K562 (cell line): ENCODE measurements at regions not wholly inside any gene's neighbourhood (a gene's known extent, or its start where the extent isn't known, plus 50 kb on each side); places are given as distances from the start of the nearest gene placed in this dataset.

Experiments
- ATAC-seq: fragments of 200-7000 bp; cut with Tn5 transposase; 3 replicates; pipeline ENCODE4 v1.9.1; 2020; ENCODE audit warnings: moderate library complexity
- BruUV-seq: library from RNA; stranded (reverse); fragments of 400-500 nt; replicated peaks from 2 replicates; lab custom pipeline; 2021; lab: Mats Ljungman, UMichigan
- CTCF ChIA-PET: fragments of 300-600 bp; formaldehyde crosslinking; extraction: SDS; loops from one replicate; lab custom pipeline; 2021; ENCODE audit warnings: low intra/inter-chr PET ratio; lab: Yijun Ruan, JAX
- POLR2A ChIA-PET: fragments of 300-600, 350-650 bp; sonication (Branson Sonifier 250); formaldehyde crosslinking; extraction: SDS; loops from one replicate; lab custom pipeline; 2021; ENCODE audit warnings: antibody characterized with exemption, inconsistent platforms; lab: Yijun Ruan, JAX
- DNase-seq, 4 experiments: peaks; one replicate each; pipeline versions ENCODE4 v3.0.0 to v3.0.0-alpha.2; 2011 to 2018; ENCODE audit warnings: low spot score in 3 of 4, mixed read lengths in 3 of 4; ENCODE audit errors: extremely low read depth in 1 of 4
- FAIRE-seq: peaks from 2 replicates; lab custom pipeline; 2011; peaks lifted over from hg19 to GRCh38; lab: Jason Lieb, UNC
- H2AFZ ChIP-seq: 2 replicates; pipeline ENCODE4 v1.6.0; 2011; ENCODE audit warnings: low read depth, low read length, control low read depth, inconsistent platforms
- H3K27ac ChIP-seq: fragments of 200-600 bp; 3 replicates; pipeline ENCODE4 v1.8.0; 2011; ENCODE audit warnings: low read depth, mild to moderate bottlenecking, control low read depth, inconsistent platforms, low read length, moderate library complexity, mixed read lengths; ENCODE audit errors: extremely low read depth
- H3K27me3 ChIP-seq, 2 experiments: fragments of 300-600 bp in 1 of 2; 2 replicates in 1 of 2; 3 replicates in 1 of 2; pipeline versions ENCODE4 v1.6.0 to v1.8.0; 2011; ENCODE audit warnings: inconsistent platforms in 2 of 2, low read length in 2 of 2, mild to moderate bottlenecking in 1 of 2, mixed read lengths in 1 of 2, moderate library complexity in 1 of 2; ENCODE audit not compliant: control insufficient read depth in 2 of 2, insufficient read depth in 2 of 2
- H3K36me3 ChIP-seq: fragments of 300-600 bp; 3 replicates; pipeline ENCODE4 v1.8.0; 2011; ENCODE audit warnings: mild to moderate bottlenecking, low read length, inconsistent platforms; ENCODE audit not compliant: control insufficient read depth, insufficient read depth
- H3K4me1 ChIP-seq, 2 experiments: fragments of 200-600 bp in 1 of 2; replicated peaks in 1 of 2; 2 replicates in 1 of 2; 3 replicates in 1 of 2; pipeline versions ENCODE4 v1.5.1 to v1.8.0; 2011; ENCODE audit warnings: inconsistent platforms in 2 of 2, low read length in 2 of 2, mild to moderate bottlenecking in 1 of 2, mixed read lengths in 1 of 2, moderate library complexity in 1 of 2; ENCODE audit not compliant: control insufficient read depth in 2 of 2, insufficient read depth in 2 of 2
- H3K4me2 ChIP-seq: 2 replicates; pipeline ENCODE4 v1.6.1; 2011; ENCODE audit warnings: low read length, control low read depth, inconsistent platforms, mixed read lengths; ENCODE audit not compliant: insufficient read depth
- H3K4me3 ChIP-seq: fragments of 200-600 bp; sonication (generic), shearing (Covaris generic); 2 replicates; pipeline ENCODE4 v1.5.1; 2016; ENCODE audit warnings: control low read depth, inconsistent platforms
- H3K79me2 ChIP-seq: fragments of 200-600 bp; 3 replicates; pipeline ENCODE4 v1.8.0; 2011; ENCODE audit warnings: low read length, inconsistent platforms; ENCODE audit not compliant: control insufficient read depth, insufficient read depth
- H3K9ac ChIP-seq, 2 experiments: 2 replicates each; pipeline versions ENCODE4 v1.6.0 to v1.6.1; 2011; ENCODE audit warnings: low read depth in 2 of 2, low read length in 2 of 2, control low read depth in 1 of 2, inconsistent platforms in 1 of 2, mild to moderate bottlenecking in 1 of 2, mixed read lengths in 1 of 2; ENCODE audit not compliant: insufficient read depth in 1 of 2
- H3K9me1 ChIP-seq: one replicate; pipeline ENCODE4 v1.6.0; 2011; ENCODE audit warnings: inconsistent platforms, mild to moderate bottlenecking, low read length, moderate library complexity; ENCODE audit not compliant: control insufficient read depth, insufficient read depth
- H3K9me3 ChIP-seq: replicated peaks from 2 replicates; pipeline ENCODE4 v1.5.1; 2011; ENCODE audit warnings: low read depth, low read length, inconsistent platforms; ENCODE audit not compliant: control insufficient read depth, insufficient read depth
- H4K20me1 ChIP-seq: replicated peaks from 2 replicates; pipeline ENCODE4 v1.6.1; 2011; ENCODE audit warnings: low read length, inconsistent platforms, mixed read lengths; ENCODE audit not compliant: control insufficient read depth, insufficient read depth
- ARID1B ChIP-seq: fragments of 450-650 bp; IDR thresholded peaks from 2 replicates; pipeline ENCODE4 v1.6.1; 2016; ENCODE audit warnings: antibody characterized with exemption, mild to moderate bottlenecking, inconsistent platforms
- EWSR1 ChIP-seq: fragments of 450-650 bp; IDR thresholded peaks from 2 replicates; pipeline ENCODE4 v1.6.1; 2018; ENCODE audit warnings: borderline replicate concordance, mild to moderate bottlenecking, low read depth, moderate library complexity; ENCODE audit not compliant: partially characterized antibody
- FOXA3 ChIP-seq, 2 experiments: fragments of 450-650 bp in 1 of 2; sonication (generic) in 1 of 2; formaldehyde crosslinking; IDR thresholded peaks in 1 of 2; conservative IDR thresholded peaks in 1 of 2; 2 replicates each; pipeline versions ENCODE4 v1.4.0 to v1.8.0; 2020 to 2022; ENCODE audit warnings: mild to moderate bottlenecking in 2 of 2, missing genetic modification reagents in 1 of 2
- HMGN3 ChIP-seq: IDR thresholded peaks from 2 replicates; pipeline ENCODE4 v1.6.1; 2011; ENCODE audit warnings: borderline replicate concordance, low read depth, mild to moderate bottlenecking, mixed read lengths, low read length; ENCODE audit not compliant: insufficient read length; ENCODE audit errors: extremely low read depth
- MYNN ChIP-seq, 2 experiments: sonication (generic); formaldehyde crosslinking in 1 of 2; IDR thresholded peaks; 2 replicates each; pipeline versions ENCODE4 v1.5.0 to v1.6.1; 2016 to 2020; ENCODE audit warnings: antibody characterized with exemption in 1 of 2, missing genetic modification reagents in 1 of 2
- SNIP1 ChIP-seq: fragments of 450-650 bp; IDR thresholded peaks from 2 replicates; pipeline ENCODE4 v1.7.1; 2017; ENCODE audit warnings: low read depth, mild to moderate bottlenecking
- SREBF1 ChIP-seq: fragments of 150-350 bp; IDR thresholded peaks from 2 replicates; pipeline ENCODE4 v1.6.1; 2014; ENCODE audit warnings: antibody characterized with exemption, low read depth, low read length, borderline replicate concordance
- XRCC5 ChIP-seq: fragments of 200-400 bp; formaldehyde crosslinking; IDR thresholded peaks from 2 replicates; pipeline ENCODE4 v1.6.1; 2017; ENCODE audit warnings: low read depth, mild to moderate bottlenecking, low read length
- ZFP30 ChIP-seq: fragments of 250-450 bp; sonication (Bioruptor Pico); IDR thresholded peaks from 2 replicates; pipeline ENCODE4 v1.8.0; 2022; ENCODE audit warnings: moderate library complexity, mild to moderate bottlenecking, inconsistent platforms, borderline replicate concordance
- ZSCAN29 ChIP-seq: fragments of 450-650 bp; IDR thresholded peaks from 2 replicates; pipeline ENCODE4 v1.6.1; 2017
- WGBS: fragments of 100-300 bp; shearing (Covaris generic); methylation state at CpG from one replicate; pipeline ENCODE4 v1.1.6; 2016; ENCODE audit warnings: low coverage, mixed read lengths; ENCODE audit not compliant: insufficient coverage; ENCODE audit errors: missing lambda C conversion rate; 5-methylcytosine and 5-hydroxymethylcytosine counted together
- in situ Hi-C: fragments of 300-500 bp; cut with MboI; formaldehyde crosslinking; loops from 4 replicates; pipeline ENCODE4 v1.15.0; 2018; ENCODE audit warnings: inconsistent platforms, mixed read lengths
- intact Hi-C: fragments of 100-400 bp; cut with micrococcal nuclease; formaldehyde crosslinking; loops from 2 replicates; pipeline ENCODE4 v1.14.2; 2022
- TF ChIP-seq, protein P1 (sequence below), 2 experiments: fragments of 450-650 bp in 1 of 2; sonication (generic) in 1 of 2; formaldehyde crosslinking in 1 of 2; IDR thresholded peaks in 1 of 2; conservative IDR thresholded peaks in 1 of 2; 2 replicates each; pipeline versions ENCODE4 v1.6.1 to v1.8.1; 2016 to 2023; ENCODE audit warnings: mild to moderate bottlenecking in 2 of 2, moderate library complexity in 2 of 2, inconsistent platforms in 1 of 2, missing genetic modification reagents in 1 of 2
- TF ChIP-seq, protein P2 (sequence below): fragments of 450-650 bp; formaldehyde crosslinking; IDR thresholded peaks from 2 replicates; pipeline ENCODE4 v1.4.0; 2022; ENCODE audit warnings: missing genetic modification characterization

DNA sequence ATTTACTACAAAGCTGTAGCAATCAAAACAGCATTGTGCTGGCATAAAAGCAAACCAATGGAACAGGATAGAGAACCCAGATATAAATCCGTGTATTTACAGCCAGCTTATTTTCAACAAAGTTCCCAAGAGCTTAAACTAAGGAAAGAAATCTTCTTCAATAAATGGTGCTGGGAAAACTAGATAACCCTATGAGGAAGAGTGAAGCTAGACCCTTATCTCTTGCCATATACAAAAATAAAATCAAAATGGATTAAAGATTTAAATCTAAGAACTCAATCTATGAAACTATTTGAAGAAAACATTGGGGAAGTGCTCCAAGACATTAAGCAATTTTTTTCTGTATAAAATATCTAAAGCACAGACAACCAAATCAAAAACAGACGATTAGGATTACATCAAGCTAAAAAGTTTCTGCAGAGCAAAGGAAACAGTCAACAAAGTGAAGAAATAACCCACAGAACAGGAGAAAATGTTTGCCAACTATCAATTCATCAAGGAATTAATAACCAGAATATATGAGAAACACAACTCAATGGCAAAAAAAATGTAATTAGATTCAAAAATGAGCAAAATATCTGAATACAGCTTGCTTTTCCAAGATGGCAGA, 480.7 kb downstream of the LMO7 start:
- no peak for DNase-seq

More for the DNA sequence above, 480.7 kb downstream of the LMO7 start:
- no peak for TF ChIP-seq MYNN (IDR thresholded peaks at IDR 0.05)
- no peak for TF ChIP-seq MYNN (CRISPR knock-in tag; IDR thresholded peaks at IDR 0.05)
- TF ChIP-seq ARID1B: no peak
- TF ChIP-seq, protein P1, sequence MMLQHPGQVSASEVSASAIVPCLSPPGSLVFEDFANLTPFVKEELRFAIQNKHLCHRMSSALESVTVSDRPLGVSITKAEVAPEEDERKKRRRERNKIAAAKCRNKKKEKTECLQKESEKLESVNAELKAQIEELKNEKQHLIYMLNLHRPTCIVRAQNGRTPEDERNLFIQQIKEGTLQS (IDR thresholded peaks at IDR 0.05): no peak
- TF ChIP-seq, protein P1 (CRISPR knock-in tag; conservative IDR thresholded peaks at IDR 0.05): no peak
- TF ChIP-seq ZSCAN29: no peak
- TF ChIP-seq FOXA3 (CRISPR knock-in tag; conservative IDR thresholded peaks at IDR 0.05 in 1 of 2, IDR thresholded peaks at IDR 0.05 in 1 of 2): no peak
- no peak for TF ChIP-seq SREBF1
- TF ChIP-seq, protein P2, sequence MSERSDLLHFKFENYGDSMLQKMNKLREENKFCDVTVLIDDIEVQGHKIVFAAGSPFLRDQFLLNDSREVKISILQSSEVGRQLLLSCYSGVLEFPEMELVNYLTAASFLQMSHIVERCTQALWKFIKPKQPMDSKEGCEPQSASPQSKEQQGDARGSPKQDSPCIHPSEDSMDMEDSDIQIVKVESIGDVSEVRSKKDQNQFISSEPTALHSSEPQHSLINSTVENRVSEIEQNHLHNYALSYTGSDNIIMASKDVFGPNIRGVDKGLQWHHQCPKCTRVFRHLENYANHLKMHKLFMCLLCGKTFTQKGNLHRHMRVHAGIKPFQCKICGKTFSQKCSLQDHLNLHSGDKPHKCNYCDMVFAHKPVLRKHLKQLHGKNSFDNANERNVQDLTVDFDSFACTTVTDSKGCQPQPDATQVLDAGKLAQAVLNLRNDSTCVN (CRISPR knock-in tag): no peak
- TF ChIP-seq HMGN3: no peak
- no peak for TF ChIP-seq ZFP30 (CRISPR knock-in tag)
- no peak for TF ChIP-seq XRCC5
- TF ChIP-seq EWSR1: no peak
- TF ChIP-seq SNIP1: no peak
- TF ChIP-seq, all 486 proteins: peak for 0
- Histone ChIP-seq H3K4me3 (no peak overlapping the region), H3K27me3 (no peaks in the 10 kb centered on the region), H3K79me2 (no peaks in the 10 kb centered on the region), H3K9me1 (no peaks in the 10 kb centered on the region), H3K4me1 (no peaks in the 10 kb centered on the region), H3K4me2 (no peak overlapping the region), H4K20me1 (no peaks in the 10 kb centered on the region), H3K9me3 (no peaks in the 10 kb centered on the region), H3K27ac (no peak overlapping the region), H3K36me3 (no peaks in the 10 kb centered on the region), H2AFZ (no peak overlapping the region), H3K9ac (no peak overlapping the region)
- BruUV-seq: no TSS peak
- WGBS: 0% methylated on average over 2 of the region's 2 CpGs
- in situ Hi-C loops (no loop called here), intact Hi-C loops (no loop called here)
- no peak for FAIRE-seq
- no peak for ATAC-seq
- ChIA-PET POLR2A (no interaction called here), CTCF (no interaction called here)
